ENCODE measurements at regions not wholly inside any gene's neighbourhood (a gene's known extent, or its start where the extent isn't known, plus 50 kb on each side); places are given as distances from the start of the nearest gene placed in this dataset.

- Histone ChIP-seq H3K9me3 (no peaks in the 10 kb centered on the region), H3K4me1 (no peaks in the 10 kb centered on the region), H3K27me3 (no peaks in the 10 kb centered on the region), H3K4me3 (no peak overlapping the region), H3K27ac (no peak overlapping the region), H3K36me3 (no peaks in the 10 kb centered on the region)
- intact Hi-C loops (cut with DNase I; ENCODE audit: low total_unique reads), result no loop called here
- no peak for TF ChIP-seq POLR2A (IDR thresholded peaks at IDR 0.05)
- no peak for TF ChIP-seq EP300 (IDR thresholded peaks at IDR 0.05)
- no peak for TF ChIP-seq POLR2AphosphoS5 (IDR thresholded peaks at IDR 0.05)
- TF ChIP-seq CTCF (IDR thresholded peaks at IDR 0.05), result no peak
- DNase-seq, result no peak
Observed at GRCh38 chr1:78715181-78715661, 65.6 kb downstream of the IFI44 start.

- H3K4me1 ChIP-seq, result no peaks in the 10 kb centered on the region
Observed at GRCh38 chr1:78716186-78716585, 66.6 kb downstream of the IFI44 start.

DNA sequence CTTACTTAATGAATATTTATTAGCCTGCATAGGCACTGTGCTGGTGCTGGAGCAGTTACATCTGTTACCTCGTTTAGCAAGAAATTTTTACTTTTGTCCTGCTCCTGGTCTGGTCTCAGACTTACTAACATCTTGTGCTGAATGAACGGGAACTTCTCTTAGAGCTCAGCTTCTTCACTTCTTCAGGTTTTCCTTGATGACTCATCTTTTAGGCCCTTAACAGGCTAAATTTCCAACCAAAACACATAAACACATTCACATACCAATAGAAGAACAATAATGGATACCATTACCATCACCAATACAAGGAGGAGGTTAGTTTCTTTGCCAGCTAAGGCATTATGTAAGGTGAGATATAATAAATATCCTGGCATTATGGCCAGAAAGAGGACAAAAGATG, 68.9 kb downstream of the IFI44 start:
- Histone ChIP-seq H3K4me3 (no peak overlapping the region), H3K36me3 (no peaks in the 10 kb centered on the region), H3K27ac (no peak overlapping the region), H3K27me3 (no peaks in the 10 kb centered on the region), H3K4me1 (no peaks in the 10 kb centered on the region), H3K9me3 (no peaks in the 10 kb centered on the region)
- no peak for TF ChIP-seq EP300 (IDR thresholded peaks at IDR 0.05)
- TF ChIP-seq POLR2A (IDR thresholded peaks at IDR 0.05), result no peak
- no peak for TF ChIP-seq CTCF (IDR thresholded peaks at IDR 0.05)
- no peak for TF ChIP-seq POLR2AphosphoS5 (IDR thresholded peaks at IDR 0.05)
- intact Hi-C loops (cut with DNase I; ENCODE audit: low total_unique reads), result no loop called here
- DNase-seq, result no peak
- 51 to 65% (median 63%) methylated on average over 2 of the region's 2 CpGs for WGBS, 5 donors

More at GRCh38 chr1:78716186-78716585, 66.6 kb downstream of the IFI44 start:
- H3K36me3 ChIP-seq, result no peaks in the 10 kb centered on the region
- TF ChIP-seq POLR2AphosphoS5 (IDR thresholded peaks at IDR 0.05), result no peak
- no peak for TF ChIP-seq EP300 (IDR thresholded peaks at IDR 0.05)
- no peak overlapping the region for H3K27ac ChIP-seq
- H3K4me3 ChIP-seq, result no peak overlapping the region
- intact Hi-C loops (cut with DNase I; ENCODE audit: low total_unique reads), result no loop called here
- H3K27me3 ChIP-seq, result no peaks in the 10 kb centered on the region
- no peaks in the 10 kb centered on the region for H3K9me3 ChIP-seq
- peak in 1 of 2 donors; percentile 5 for DNase-seq

DNA sequence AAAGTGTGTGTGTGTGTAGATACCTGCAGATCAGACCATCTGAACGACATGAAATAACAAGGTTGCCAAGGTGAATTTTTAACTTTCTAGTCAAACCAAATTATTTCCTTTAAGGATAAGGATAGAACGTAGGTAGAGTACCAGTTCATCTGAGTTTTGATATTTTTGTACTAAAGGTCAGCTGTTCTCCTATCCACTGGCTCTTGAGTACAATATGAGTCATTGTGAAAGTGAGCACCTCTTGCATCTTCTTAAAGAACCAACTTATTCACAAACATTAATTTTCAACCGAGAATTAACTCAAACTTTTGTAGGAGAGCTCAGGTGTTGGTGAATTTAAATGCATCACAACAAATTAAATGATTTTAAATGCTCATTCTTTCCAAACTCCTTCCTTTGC, 71.5 kb downstream of the IFI44 start:
- no peaks in the 10 kb centered on the region for H3K36me3 ChIP-seq
- no peak for DNase-seq
- intact Hi-C loops (cut with DNase I; ENCODE audit: low total_unique reads), result no loop called here
- WGBS, 5 donors, result 36 to 61% (median 37%) methylated on average over 3 of the region's 3 CpGs
- no peaks in the 10 kb centered on the region for H3K9me3 ChIP-seq
- no peak overlapping the region for H3K4me3 ChIP-seq
- H3K27ac ChIP-seq, result no peak overlapping the region
- TF ChIP-seq POLR2A (IDR thresholded peaks at IDR 0.05) (no peak), POLR2AphosphoS5 (IDR thresholded peaks at IDR 0.05) (no peak), CTCF (IDR thresholded peaks at IDR 0.05) (no peak), EP300 (IDR thresholded peaks at IDR 0.05) (no peak)
- no peaks in the 10 kb centered on the region for H3K27me3 ChIP-seq
- H3K4me1 ChIP-seq, result no peaks in the 10 kb centered on the region

GRCh38 chr1:78722105-78722504, 72.5 kb downstream of the IFI44 start:
- TF ChIP-seq CTCF (IDR thresholded peaks at IDR 0.05) (no peak), POLR2AphosphoS5 (IDR thresholded peaks at IDR 0.05) (no peak), EP300 (IDR thresholded peaks at IDR 0.05) (no peak), POLR2A (IDR thresholded peaks at IDR 0.05) (no peak)
- H3K36me3 ChIP-seq, result no peaks in the 10 kb centered on the region
- H3K4me3 ChIP-seq, result no peak overlapping the region
- no peaks in the 10 kb centered on the region for H3K27me3 ChIP-seq
- no peak for DNase-seq
- no peaks in the 10 kb centered on the region for H3K4me1 ChIP-seq
- H3K9me3 ChIP-seq, result no peaks in the 10 kb centered on the region
- intact Hi-C loops (cut with DNase I; ENCODE audit: low total_unique reads), result no loop called here
- WGBS, 5 donors, result 65 to 86% (median 73%) methylated on average over 2 of the region's 2 CpGs
- H3K27ac ChIP-seq, result no peak overlapping the region
